Ishikawa (cell line): ENCODE measurements at regions not wholly inside any gene's neighbourhood (a gene's known extent, or its start where the extent isn't known, plus 50 kb on each side); places are given as distances from the start of the nearest gene placed in this dataset.

Experiments used
- CEBPB ChIP-seq: IDR thresholded peaks from 2 replicates; pipeline ENCODE4 v1.6.1; 2012
- CREB1 ChIP-seq: IDR thresholded peaks from 2 replicates; pipeline ENCODE4 v1.6.1; 2012; ENCODE audit warnings: low read depth
- EGR1 ChIP-seq: IDR thresholded peaks from 2 replicates; pipeline ENCODE4 v1.6.1; 2012
- EP300 ChIP-seq: IDR thresholded peaks from 2 replicates; pipeline ENCODE4 v1.6.1; 2012; ENCODE audit warnings: borderline replicate concordance
- FOXM1 ChIP-seq: IDR thresholded peaks from 2 replicates; pipeline ENCODE4 v1.6.1; 2012; ENCODE audit warnings: low read depth, borderline replicate concordance
- MAX ChIP-seq: IDR thresholded peaks from 2 replicates; pipeline ENCODE4 v1.6.1; 2012
- NFIC ChIP-seq: IDR thresholded peaks from 2 replicates; pipeline ENCODE4 v1.6.1; 2012
- RAD21 ChIP-seq: IDR thresholded peaks from 2 replicates; pipeline ENCODE4 v1.6.1; 2012; ENCODE audit warnings: low read depth
- REST ChIP-seq: IDR thresholded peaks from 2 replicates; pipeline ENCODE4 v1.6.1; 2012; ENCODE audit warnings: low read depth, mild to moderate bottlenecking
- TAF1 ChIP-seq: IDR thresholded peaks from 2 replicates; pipeline ENCODE4 v1.6.1; 2012; ENCODE audit warnings: low read depth, mild to moderate bottlenecking
- TCF12 ChIP-seq: IDR thresholded peaks from 2 replicates; pipeline ENCODE4 v1.6.1; 2012; ENCODE audit warnings: low read depth
- TEAD4 ChIP-seq: IDR thresholded peaks from 2 replicates; pipeline ENCODE4 v1.6.1; 2012
- USF1 ChIP-seq: IDR thresholded peaks from 2 replicates; pipeline ENCODE4 v1.6.1; 2012
- YY1 ChIP-seq: IDR thresholded peaks from 2 replicates; pipeline ENCODE4 v1.6.1; 2012; ENCODE audit warnings: low read depth
- ZBTB7A ChIP-seq: IDR thresholded peaks from 2 replicates; pipeline ENCODE4 v1.6.1; 2012; ENCODE audit warnings: low read depth

GRCh38 chr22:49497266-49497665, 330.4 kb downstream of the BRD1 start:
- TF ChIP-seq REST (no peak), FOXM1 (no peak), USF1 (no peak), CEBPB (no peak), EGR1 (no peak), EP300 (no peak), TEAD4 (no peak), RAD21 (no peak), TAF1 (no peak), MAX (no peak), YY1 (no peak), ZBTB7A (no peak)

- no peak for TF ChIP-seq REST
- TF ChIP-seq USF1 = no peak
- no peak for TF ChIP-seq TCF12
- TF ChIP-seq MAX = no peak
- TF ChIP-seq RAD21 = no peak
- TF ChIP-seq EGR1 = no peak
- TF ChIP-seq ZBTB7A = no peak
- no peak for TF ChIP-seq TEAD4
- TF ChIP-seq TAF1 = no peak
- no peak for TF ChIP-seq YY1
- TF ChIP-seq CREB1 = no peak
- no peak for TF ChIP-seq FOXM1
- TF ChIP-seq CEBPB = no peak
- TF ChIP-seq NFIC = no peak
- TF ChIP-seq EP300 = no peak
Measured at GRCh38 chr22:49494555-49494954, 333.1 kb downstream of the BRD1 start.

- no peak for TF ChIP-seq TEAD4
Measured at GRCh38 chr22:49492741-49493251, 334.9 kb downstream of the BRD1 start.

- TF ChIP-seq RAD21 (no peak), MAX (no peak), REST (no peak), CEBPB (no peak), NFIC (no peak), CREB1 (no peak), EGR1 (no peak), FOXM1 (no peak), TCF12 (no peak), USF1 (no peak), EP300 (no peak), TEAD4 (no peak), ZBTB7A (no peak), TAF1 (no peak), YY1 (no peak)
Measured at GRCh38 chr22:49492308-49492707, 335.4 kb downstream of the BRD1 start.
